Pulmonary artery endothelial cell (primary cell): ENCODE measurements at regions not wholly inside any gene's neighbourhood (a gene's known extent, or its start where the extent isn't known, plus 50 kb on each side); places are given as distances from the start of the nearest gene placed in this dataset.
"Not testable (repeated sequence)": the region's sequence is repeated elsewhere in the genome, so short reads cannot be mapped to it uniquely, and the experiment has no call there.

ENCODE experiments used
- DNase-seq: peaks from one replicate; pipeline ENCODE4 v3.0.0-alpha.2; 2011; ENCODE audit warnings: low read depth, low spot score

DNA sequence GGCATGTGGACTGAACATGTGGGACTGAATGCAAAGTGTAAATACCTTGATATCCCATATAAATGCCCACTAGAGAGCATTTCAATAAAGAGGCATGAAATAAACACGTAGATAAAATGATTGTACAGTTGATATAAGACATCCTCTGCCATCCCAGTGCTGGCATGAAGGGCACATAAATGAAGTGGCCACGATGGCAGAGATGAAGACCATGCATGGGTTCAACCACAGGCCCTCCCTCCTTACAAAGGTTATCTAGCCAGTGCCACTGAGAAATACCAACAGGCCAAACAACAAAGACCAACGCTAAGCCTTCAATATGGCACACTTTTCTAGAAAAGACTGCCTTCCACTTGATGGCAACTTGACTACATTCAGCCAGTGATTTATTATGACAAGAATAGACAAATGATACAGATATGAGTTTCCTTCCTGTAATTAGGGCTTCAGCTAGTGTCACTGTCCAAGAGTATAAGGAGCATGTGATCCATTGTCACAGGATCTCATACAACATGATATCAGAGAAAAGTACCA is 493.9 kb upstream of the MAP2 start:
- DNase-seq = no peak

GRCh38 chr2:208935531-208935930 is 488.3 kb upstream of the MAP2 start:
- no peak for DNase-seq

DNA sequence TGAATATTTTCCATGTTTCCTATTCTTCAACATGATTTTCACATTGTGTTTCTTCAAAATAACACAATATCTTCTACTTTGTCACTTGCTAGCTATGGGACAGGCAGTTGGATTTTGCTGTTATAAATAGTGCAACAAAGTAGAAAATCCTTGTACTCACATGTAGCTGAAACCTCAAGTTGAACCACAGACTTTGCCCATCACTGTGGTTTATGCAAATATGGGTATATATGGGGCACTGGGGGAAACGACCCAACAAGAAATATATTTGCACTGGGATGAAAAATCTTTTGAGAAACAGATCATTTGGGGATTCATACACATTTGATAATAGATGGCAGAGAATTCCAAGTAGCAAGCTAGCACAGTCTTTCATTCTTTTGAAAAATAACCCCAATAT is 486.3 kb upstream of the MAP2 start:
- DNase-seq = no peak

DNA sequence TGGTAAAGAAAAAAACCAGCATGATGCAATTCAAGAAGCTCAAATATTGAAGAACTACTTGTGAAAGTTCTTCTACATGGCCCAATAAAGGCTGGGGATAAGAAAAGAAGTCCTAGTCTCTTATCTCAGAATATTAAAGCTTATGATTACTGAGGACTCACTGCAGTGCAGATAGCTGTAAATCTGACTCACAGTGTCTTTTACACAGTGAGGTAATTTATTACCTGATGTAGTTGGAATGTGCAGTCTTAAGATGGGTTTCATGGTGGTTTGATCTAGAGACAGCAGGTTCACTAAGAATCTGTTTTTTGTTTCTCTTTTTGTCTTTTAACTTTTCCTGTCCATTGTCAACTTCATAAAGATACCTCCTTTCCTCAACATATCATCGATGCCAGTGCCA is 484.0 kb upstream of the MAP2 start:
- DNase-seq = no peak

DNA sequence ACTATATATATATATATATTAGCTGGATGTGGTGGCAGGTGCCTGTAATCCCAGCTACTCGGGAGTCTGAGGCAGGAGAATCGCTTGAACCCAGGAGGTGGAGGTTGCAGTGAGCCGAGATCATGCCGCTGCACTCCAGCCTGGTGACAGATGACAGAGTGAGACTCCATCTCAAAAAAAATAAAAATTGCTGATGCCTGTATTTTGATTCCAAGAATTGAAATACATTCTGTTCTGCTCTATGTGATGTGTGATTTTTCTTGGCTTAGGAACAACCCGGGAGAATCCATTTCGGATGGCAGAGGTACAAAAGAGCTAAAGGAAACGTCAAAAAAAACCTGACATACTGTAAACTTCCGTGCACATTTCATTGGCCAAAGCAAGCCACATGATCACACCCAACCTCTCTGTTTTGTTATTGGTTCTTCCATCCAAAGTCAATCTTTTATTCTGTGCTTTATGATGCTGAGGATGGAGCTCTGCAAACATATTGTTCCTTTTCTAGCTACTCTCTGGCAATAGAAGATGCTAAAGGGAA is 478.1 kb upstream of the MAP2 start:
- DNase-seq = no peak

GRCh38 chr2:208948073-208948472 is 475.8 kb upstream of the MAP2 start:
- no peak for DNase-seq

DNA sequence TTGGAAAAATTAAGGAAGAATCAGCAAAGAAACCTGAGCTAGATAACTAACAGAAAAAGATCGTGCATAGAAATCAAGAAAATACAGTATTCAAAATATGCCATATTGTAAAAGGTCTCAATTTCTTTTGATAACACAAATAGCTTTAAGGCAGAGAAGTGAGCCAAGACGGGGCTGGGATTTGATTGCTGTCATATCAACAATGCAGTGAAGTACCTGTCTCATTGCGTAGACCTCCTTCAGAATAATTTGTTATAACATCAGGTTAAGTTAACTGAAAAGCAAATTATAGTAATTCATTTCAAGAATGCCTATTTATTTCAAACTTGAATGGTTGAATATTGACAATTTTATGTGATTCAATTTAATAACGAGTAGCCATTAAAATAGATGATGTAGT is 453.8 kb upstream of the MAP2 start:
- no peak for DNase-seq

DNA sequence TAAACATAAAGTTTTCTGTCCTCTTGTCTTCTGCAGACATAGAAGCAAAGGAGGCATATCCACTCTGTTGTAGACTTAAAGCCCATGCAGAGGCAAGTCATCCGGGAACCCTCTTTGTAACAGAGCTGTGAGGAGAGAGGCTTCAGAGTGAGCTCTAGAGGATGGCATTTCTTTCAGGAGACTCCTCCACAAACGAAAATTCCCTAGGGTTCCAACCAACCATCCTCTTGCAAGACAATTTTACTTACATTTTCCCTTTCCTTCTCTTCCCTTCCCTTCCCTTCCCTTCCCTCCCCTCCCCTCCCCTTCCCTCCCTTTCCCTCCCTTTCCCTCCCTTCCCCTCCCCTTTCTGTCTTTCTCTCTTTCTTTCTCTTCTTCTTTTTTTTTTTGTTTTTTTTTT is 446.3 kb upstream of the MAP2 start:
- DNase-seq = no peak

GRCh38 chr2:208978946-208979345 is 444.9 kb upstream of the MAP2 start:
- DNase-seq = no peak

- no peak for DNase-seq
These were observed 443.5 kb upstream of the MAP2 start for GRCh38 chr2:208980321-208980720.

- no peak for DNase-seq
These were observed 441.0 kb upstream of the MAP2 start for GRCh38 chr2:208982831-208983230.

GRCh38 chr2:208983486-208983885 is 440.4 kb upstream of the MAP2 start:
- DNase-seq = no peak

GRCh38 chr2:208984376-208985090 is 439.3 kb upstream of the MAP2 start:
- DNase-seq = no peak

- DNase-seq = no peak
These were observed 438.2 kb upstream of the MAP2 start for GRCh38 chr2:208985644-208986043.

- DNase-seq = no peak
These were observed 433.1 kb upstream of the MAP2 start for GRCh38 chr2:208990716-208991115.

DNA sequence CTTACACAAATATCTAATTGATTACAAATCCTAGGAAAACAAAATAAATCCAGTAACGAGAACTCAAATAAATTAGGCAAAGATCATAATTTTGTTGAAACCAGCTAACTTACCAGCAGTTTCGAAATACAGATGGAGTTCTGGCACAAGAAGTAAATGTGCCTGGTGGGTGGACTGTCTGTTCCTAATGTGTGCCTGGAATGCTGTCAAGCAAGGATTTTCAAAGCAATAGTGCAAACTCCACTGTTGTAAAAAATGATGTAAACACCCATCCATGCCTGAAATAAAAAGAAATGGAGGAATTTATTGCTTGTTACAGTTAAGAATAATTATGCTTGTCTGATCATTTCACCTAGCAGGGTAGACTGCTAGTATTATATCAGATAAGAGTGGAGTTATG is 423.9 kb upstream of the MAP2 start:
- DNase-seq = no peak

- DNase-seq = no peak
These were observed 421.8 kb upstream of the MAP2 start for GRCh38 chr2:209002054-209002453.

- DNase-seq = no peak
These were observed 418.5 kb upstream of the MAP2 start for GRCh38 chr2:209005371-209005770.

DNA sequence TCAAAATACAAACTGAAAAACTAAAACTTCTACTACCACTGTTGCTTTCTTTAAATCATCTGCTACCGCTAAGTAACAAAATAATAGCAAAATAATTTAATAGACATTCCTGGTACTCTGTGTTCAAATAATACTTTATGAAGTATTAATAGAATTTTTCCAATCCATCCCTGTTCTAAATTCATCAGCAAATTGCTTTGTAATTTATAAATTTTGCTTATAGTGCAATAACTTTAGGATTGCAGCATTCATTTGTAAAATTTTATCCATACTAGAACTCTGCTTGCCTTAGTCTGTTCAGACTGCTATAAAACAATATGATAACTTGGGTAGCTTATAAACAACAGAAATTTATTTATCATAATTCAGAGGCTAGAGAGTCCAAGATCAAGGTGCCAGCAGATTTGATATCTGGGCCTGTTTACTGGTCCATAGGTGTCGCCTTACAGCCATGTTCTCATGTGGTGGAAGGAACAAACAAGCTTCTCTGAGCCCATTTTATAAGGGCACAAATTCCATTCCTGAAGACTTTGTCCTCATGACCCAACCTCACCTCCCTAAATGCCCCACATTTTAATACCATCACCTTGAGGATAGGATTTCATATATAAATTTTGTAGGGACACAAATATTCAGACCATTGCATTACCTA is 415.1 kb upstream of the MAP2 start:
- DNase-seq = no peak

- DNase-seq = not testable (repeated sequence)
These were observed 405.2 kb upstream of the MAP2 start for GRCh38 chr2:209018633-209019032.

DNA sequence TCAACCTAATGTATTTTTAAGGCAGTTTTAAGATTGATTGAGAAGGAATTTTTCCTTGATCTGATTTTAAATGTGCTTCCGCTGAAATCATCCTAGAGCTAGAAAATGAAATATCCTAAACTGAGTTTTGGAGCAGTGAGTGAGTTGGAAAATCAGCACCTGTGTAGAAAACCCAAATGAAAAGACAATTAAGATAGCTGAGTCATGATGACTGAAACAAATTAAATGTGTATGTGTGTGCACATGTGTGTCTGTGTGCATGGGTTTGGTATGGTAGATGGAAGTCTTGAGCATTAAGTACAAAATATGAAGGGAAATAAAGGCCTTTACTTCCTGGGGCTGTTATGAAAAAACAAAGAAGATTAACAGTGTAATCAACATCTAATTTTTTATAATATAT is 394.6 kb upstream of the MAP2 start:
- no peak for DNase-seq

DNA sequence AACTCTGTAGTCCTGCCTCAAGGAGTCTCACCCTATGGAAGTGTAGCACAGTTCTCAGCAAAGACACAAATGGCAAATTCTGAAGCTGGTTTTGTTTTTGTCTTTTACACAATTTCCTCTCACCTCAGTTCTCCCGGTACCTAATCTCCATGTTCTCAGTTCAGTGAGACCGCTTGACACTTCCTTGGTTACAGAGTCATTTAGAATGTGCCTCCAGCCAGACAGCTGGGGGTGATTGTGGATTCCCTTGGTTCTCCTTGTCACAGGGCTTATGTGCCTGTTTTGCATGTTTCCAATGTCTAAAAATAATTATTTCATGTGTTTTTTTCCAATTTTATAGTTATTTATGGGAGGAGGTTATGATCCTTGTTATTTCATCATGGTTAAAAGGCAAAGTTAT is 379.5 kb upstream of the MAP2 start:
- no peak for DNase-seq

DNA sequence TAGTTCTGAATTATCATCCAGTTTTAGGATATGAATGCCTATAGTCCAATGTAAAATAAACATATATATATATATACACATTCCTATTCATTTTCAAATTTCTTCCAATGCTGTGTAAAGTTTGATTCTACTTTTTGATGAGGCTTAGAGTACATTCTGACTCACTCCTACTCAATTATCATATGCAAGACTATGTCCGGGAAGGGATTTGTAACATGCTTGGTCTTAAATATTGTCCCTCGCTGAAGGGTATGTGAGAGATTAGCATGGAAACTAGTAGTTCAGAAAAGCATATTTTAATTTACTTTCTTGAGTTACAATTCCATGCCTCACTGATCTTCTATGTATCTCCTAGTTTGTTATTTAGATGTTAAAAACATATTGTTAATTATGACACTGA is 377.7 kb upstream of the MAP2 start:
- DNase-seq = no peak
